DMS114 treated with DMSO at 0.1 percent for 48 hours (cell line): ENCODE measurements at regions not wholly inside any gene's neighbourhood (a gene's known extent, or its start where the extent isn't known, plus 50 kb on each side); places are given as distances from the start of the nearest gene placed in this dataset.

ENCODE experiments used
- DNase-seq: peaks from one replicate; lab custom pipeline; 2025; ENCODE audit not compliant: unreplicated experiment; lab: John Stamatoyannopoulos, UW

DNA sequence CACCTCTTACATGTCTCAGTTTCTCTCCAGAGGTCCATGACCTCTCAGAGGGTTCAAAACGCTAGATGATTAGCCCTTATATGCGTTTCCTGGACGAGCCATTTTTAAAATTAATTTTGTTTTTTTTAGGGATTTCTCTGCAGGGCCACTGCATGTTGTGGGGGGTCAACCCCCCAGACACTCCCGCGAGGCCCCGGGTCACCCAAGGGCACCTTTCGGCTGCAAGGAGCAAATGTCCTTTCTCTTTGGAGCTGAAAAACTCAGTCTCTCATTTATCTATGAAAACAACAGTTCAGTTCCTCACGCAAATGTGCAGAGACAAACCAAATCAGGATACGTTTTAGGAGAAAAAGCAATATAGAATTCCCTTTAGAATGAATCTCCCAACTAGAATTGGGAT is 944.3 kb upstream of the SEMA6D start:
- no peak for DNase-seq

DNA sequence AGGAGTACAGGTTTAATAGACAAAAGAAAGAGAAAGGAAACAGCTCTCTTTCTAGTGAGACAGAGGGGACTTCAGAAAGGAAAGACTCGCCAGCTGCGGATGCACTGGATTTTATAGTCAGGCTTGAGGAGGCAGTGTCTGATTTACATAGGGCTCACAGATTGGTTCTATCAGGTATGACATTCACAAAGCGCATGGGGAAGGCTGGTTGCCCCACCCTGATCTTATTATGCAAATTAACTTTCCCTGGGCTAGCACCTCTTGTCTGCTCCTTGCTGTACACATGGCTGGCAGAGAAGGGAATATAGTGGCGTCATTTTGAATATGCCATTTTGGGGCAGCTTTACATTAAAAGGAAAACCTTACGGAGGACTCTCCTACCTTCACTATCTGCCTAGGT is 938.4 kb upstream of the SEMA6D start:
- no peak for DNase-seq

DNA sequence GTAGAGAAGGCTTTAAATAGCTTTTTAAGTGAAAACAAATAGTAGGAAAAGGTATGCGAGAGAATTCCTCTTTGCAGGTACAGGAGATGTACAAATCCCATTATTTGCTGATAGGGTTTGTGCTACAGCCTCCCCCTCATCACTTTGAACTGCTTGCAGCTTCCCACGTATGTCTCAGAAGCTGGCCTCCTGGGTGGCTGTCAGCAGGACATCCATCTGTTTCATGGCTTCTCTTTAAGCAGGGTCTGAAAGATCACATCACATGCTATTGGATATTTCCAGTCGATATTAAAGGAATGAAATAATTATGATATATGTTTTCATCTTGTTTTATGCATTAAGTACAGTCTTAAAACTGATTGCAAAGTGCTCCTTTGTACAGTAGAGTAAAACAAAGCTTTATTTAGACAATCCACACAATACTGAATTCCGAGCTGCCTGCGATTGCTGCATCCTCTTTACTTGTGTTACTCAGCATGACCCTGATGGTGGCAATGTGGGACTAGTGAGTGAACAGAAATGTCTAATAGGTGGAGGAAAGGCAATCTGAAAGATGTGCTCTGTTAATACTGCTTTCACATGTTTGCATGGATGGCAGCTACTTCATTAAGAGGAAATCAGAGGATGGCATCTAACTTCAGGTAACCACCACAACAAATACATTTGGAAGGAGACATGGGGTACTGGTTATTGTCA is 930.6 kb upstream of the SEMA6D start:
- DNase-seq = no peak

DNA sequence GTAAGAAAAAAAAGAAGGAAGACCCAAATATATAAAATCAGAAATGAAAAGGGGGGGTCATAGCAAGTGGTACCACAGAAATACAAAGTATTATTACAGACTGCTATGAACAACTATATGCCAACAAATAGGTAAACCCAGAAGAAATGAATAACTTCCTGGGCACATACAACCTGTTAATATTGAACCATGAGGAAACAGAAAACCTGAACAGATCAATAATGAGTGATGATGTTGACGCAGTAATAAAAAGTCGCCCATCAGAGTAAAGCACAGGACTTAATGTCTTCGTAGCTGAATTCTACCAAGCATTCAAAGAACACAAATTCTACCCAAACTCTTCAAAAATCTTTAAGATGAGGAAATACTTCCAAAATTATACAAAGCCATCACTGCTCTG is 921.6 kb upstream of the SEMA6D start:
- no peak for DNase-seq

GRCh38 chr15:46808834-46809233 is 908.5 kb upstream of the SEMA6D start:
- DNase-seq = no peak

DNA sequence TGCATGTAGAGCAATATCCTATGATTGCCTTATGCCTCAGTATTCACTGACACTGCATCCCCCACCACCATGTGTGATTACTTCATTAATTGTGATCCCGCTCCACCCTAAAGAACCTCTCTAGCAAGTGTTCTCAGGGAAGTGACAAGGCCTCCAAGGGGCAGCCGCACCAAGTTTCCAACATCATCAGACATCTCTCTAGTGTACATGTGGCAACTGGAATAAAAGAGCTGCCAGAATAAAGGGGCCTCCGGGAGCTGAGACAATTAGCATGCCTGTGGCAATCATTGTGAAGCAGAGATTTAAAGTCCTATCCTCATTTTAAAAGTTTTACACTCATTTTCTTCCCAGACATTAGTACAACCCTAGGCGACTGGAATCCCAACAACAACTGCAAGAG is 902.1 kb upstream of the SEMA6D start:
- DNase-seq = no peak

- DNase-seq = no peak
Measured at GRCh38 chr15:46815765-46816164, 901.5 kb upstream of the SEMA6D start.

- DNase-seq = no peak
Measured at GRCh38 chr15:46848704-46849103, 868.6 kb upstream of the SEMA6D start.

GRCh38 chr15:46853600-46853999 is 863.7 kb upstream of the SEMA6D start:
- DNase-seq = no peak

GRCh38 chr15:46854564-46854963 is 862.7 kb upstream of the SEMA6D start:
- DNase-seq = no peak

- DNase-seq = no peak
Measured at GRCh38 chr15:46855388-46855787, 861.9 kb upstream of the SEMA6D start.

DNA sequence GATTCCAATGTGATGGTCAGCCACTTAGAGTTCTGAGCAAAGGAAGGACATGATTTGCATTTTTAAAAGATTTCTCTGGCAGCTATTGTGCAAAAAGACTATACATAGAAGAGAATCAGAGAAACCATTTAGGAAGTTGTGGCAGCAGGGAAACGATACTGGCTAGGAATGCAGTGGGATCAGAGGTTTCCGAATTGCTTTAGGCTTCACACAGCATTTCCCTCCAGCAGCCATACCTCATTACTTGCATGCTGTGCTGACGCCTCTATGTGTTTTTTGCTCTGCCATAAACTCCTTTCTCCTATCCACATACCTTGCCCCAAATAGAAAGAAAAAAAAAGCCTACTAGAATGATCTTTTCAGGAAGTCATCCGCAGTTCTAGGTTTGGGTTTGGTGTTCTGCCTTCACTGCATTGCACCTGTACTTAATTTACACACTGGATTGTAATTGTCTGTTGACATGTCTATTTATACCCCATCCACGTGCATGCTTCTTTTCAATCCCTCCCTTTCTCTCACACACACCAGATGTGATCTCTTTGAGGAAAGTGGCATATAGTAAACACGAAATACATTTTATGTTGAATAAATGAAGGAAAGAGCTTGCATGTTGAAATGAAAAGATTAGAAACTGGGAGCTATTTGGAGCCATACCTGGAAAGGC is 860.3 kb upstream of the SEMA6D start:
- DNase-seq = no peak

GRCh38 chr15:46858150-46858549 is 859.2 kb upstream of the SEMA6D start:
- DNase-seq = no peak

DNA sequence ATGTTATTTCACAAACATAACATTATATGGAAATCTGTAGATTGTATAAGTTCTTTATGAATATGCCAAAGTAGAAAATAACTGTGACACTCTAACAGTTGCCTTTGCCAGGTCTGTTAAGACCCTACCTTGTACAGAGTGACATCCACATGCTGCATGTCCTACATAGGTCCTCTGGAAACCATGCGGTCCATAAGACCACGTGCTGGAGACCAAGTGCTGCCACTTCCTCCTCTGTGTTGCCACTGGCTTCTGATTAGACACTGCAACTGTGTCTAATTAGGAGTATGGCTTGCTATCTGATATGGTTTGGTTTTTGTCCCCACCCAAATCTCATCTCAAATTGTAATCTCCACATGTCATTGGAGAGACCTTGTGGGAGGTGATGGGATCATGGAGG is 855.5 kb upstream of the SEMA6D start:
- DNase-seq = no peak

DNA sequence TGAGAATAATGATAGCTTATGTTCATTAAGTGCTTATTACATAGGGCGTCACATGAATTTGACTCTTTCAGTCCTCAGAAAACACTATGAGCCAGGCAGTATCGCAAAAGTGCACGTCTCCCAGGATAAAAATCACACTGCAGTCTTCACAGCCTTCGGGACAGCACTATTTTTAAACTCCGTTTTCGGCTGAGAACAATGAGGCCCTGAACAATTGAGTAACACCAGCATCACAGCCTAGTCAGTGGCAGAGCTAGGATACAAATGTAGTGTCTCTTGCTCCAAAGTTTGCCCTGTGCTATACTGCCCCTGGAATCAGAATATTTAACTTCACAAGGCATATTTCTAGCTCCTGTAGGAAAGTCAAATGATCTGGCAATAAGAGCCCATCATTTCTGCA is 852.1 kb upstream of the SEMA6D start:
- no peak for DNase-seq

DNA sequence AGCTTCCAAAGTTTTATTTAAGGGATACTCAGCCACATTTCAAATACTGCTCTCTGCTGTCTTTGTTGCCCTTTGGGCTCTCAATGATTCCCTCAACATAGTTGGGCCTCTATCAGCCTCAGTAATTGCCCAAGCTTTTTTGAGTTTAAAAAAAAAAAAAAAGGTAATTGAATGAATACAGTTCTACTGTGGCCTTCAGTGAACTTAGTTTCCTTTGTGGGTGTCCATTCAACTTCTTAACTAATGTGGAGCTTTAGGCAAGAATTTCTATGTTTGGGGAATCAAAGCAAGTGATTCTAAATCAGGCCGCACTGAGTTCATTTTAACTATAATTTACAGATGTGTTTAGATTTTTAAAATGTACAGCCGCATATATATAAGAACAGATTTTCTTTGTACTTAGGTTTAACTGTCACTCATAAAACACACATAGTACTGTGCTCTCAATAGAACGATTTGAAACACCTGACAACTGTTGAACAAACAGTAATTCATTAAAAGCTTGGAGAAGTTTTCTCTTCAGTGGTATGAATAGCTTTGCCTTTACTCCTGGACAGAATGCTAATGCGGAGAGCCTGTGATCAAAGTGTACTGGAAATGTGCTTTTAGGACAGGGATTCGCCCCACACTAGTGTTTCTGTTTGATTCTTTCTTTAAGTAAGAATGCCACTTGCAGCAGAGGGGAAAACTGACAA is 844.9 kb upstream of the SEMA6D start:
- DNase-seq = no peak

GRCh38 chr15:46872981-46873330 is 844.3 kb upstream of the SEMA6D start:
- no peak for DNase-seq

- DNase-seq = no peak
Measured at GRCh38 chr15:46879032-46879770, 838.1 kb upstream of the SEMA6D start.

DNA sequence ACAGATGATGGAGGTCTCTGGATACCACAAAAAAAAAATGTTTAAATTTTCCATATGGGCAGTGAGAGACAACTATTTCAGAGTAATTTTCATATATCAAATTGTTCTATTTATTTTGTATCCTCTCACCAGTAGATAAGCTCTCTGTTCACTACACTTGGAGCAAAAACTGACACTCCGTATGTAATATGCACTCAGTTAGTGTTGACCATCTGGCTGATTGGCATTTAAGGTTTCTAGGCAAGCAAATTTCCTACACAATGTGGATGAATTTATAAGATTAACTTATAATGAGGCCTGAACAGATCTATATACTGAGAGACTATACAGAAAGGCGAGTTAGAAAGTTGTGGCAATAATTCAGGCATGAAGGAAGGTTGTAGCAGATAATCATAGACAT is 836.5 kb upstream of the SEMA6D start:
- no peak for DNase-seq

DNA sequence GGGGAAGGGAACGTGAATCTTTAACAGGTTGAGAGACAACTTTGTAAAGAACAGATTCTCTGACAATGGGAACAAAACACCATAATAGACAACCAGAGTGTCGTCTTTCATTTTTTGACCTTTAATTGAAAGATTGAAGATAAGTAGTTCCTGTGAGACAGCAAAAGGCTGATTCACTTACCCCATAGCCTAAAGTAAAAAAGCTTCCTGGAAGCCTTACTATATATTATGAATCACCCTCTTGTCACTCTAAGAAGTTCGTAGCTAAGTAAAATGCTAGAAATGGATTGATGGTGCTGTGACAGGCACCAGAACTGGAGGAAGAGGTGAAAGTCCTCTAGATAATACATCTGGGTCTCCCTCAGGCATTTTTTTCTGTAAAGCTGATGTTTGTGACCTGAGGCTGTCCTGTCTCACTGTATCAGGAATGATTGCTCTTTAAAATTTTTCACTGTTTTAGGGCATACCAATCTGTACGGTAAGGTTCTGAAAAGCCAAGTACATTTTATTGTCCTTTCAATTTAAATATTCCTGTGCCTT is 824.6 kb upstream of the SEMA6D start:
- DNase-seq = no peak

- no peak for DNase-seq
Measured at GRCh38 chr15:46894644-46895043, 822.7 kb upstream of the SEMA6D start.

DNA sequence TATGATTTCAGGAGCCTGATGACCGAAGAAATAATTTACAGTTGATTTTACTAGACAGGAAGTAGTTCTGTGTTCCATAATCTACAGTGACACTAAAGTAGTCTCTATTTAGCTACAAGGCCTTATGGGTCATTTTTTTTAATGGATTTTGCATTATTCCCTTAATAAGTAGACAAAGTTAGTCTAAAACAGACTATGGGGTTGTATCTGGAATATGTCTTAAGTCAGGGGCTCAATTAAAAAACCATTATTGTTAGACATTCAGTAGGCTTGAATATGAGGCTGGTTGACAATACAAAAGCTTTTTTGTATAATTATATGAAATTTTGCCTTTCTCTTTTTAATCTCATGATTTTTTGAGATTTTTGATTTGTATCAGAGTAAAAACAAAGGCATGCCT is 820.0 kb upstream of the SEMA6D start:
- no peak for DNase-seq
